Peyer's patch (tissue), 4 donors: ENCODE measurements at regions not wholly inside any gene's neighbourhood (a gene's known extent, or its start where the extent isn't known, plus 50 kb on each side); places are given as distances from the start of the nearest gene placed in this dataset.

Experiments used
- POLR2A ChIP-seq, 2 donors: fragments of 450-650 bp; IDR thresholded peaks; one replicate each; pipeline ENCODE4 v1.5.1; 2017; ENCODE audit warnings: antibody characterized with exemption in 2 of 2, mild to moderate bottlenecking in 2 of 2, moderate library complexity in 2 of 2
- TF ChIP-seq, protein P1 (sequence below), 6 experiments: fragments of 450-650 bp in 4 of 6; fragments of 200-600 bp in 2 of 6; sonication (generic) in 1 of 6; IDR thresholded peaks; one replicate each; pipeline ENCODE4 v1.5.1; 2017 to 2019; ENCODE audit warnings: antibody characterized with exemption in 6 of 6, mild to moderate bottlenecking in 3 of 6, moderate library complexity in 1 of 6

DNA sequence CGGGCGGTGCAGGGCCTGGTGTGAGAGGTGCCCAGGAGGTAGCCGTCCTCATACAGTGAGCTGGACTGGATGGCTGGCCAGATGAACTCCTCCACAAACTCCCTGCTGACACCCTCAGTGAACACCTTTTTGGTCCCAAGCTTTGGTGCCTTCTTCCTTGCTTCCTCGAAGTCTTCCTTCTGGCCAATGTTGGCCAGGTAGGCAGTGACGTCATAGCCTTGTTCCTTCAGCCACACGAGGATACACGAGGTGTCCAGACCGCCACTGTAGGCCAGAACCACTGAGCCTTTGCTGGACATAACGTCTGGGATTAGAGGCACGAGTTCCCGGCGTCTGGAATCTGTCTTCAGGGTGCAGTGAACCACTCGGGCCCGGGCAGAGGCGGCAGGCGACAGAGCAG, 206.8 kb upstream of the SP4 start:
- no peak for TF ChIP-seq POLR2A (IDR thresholded peaks at IDR 0.05)
- TF ChIP-seq, protein P1, sequence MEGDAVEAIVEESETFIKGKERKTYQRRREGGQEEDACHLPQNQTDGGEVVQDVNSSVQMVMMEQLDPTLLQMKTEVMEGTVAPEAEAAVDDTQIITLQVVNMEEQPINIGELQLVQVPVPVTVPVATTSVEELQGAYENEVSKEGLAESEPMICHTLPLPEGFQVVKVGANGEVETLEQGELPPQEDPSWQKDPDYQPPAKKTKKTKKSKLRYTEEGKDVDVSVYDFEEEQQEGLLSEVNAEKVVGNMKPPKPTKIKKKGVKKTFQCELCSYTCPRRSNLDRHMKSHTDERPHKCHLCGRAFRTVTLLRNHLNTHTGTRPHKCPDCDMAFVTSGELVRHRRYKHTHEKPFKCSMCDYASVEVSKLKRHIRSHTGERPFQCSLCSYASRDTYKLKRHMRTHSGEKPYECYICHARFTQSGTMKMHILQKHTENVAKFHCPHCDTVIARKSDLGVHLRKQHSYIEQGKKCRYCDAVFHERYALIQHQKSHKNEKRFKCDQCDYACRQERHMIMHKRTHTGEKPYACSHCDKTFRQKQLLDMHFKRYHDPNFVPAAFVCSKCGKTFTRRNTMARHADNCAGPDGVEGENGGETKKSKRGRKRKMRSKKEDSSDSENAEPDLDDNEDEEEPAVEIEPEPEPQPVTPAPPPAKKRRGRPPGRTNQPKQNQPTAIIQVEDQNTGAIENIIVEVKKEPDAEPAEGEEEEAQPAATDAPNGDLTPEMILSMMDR (IDR thresholded peaks at IDR 0.05): no peak
